H1 (cell line): ENCODE measurements at regions not wholly inside any gene's neighbourhood (a gene's known extent, or its start where the extent isn't known, plus 50 kb on each side); places are given as distances from the start of the nearest gene placed in this dataset.

ENCODE experiments used
- CTCF ChIP-seq, 3 experiments: IDR thresholded peaks; 1 replicate in 2 of 3; 2 replicates in 1 of 3; pipeline versions ENCODE4 v1.5.1 to v1.6.1; 2011; ENCODE audit warnings: low read length in 3 of 3, mild to moderate bottlenecking in 3 of 3, inconsistent platforms in 2 of 3, low read depth in 1 of 3, moderate library complexity in 1 of 3; ENCODE audit not compliant: insufficient read depth in 1 of 3; ENCODE audit errors: control extremely low read depth in 1 of 3
- EP300 ChIP-seq, 2 experiments: IDR thresholded peaks; 1 replicate in 1 of 2; 2 replicates in 1 of 2; pipeline ENCODE4 v1.6.1; 2011 to 2012; ENCODE audit warnings: low read depth in 2 of 2, low read length in 2 of 2, mild to moderate bottlenecking in 2 of 2, borderline replicate concordance in 1 of 2, inconsistent platforms in 1 of 2, moderate library complexity in 1 of 2
- RFX5 ChIP-seq: IDR thresholded peaks from 2 replicates; pipeline ENCODE4 v1.6.1; 2011; ENCODE audit warnings: low read depth, low read length, improper control_type of control experiment, borderline replicate concordance
- SP2 ChIP-seq: IDR thresholded peaks from 2 replicates; pipeline ENCODE4 v1.6.1; 2012; ENCODE audit warnings: mild to moderate bottlenecking, low read length, inconsistent platforms

GRCh38 chr7:66503551-66504031, 125.1 kb upstream of the KCTD7 start:
- TF ChIP-seq EP300 (IDR thresholded peaks at IDR 0.05; ENCODE audit: borderline replicate concordance in 1 of 2, low read depth in 2 of 2, low read length in 2 of 2) (no peak), RFX5 (no peak), CTCF (IDR thresholded peaks at IDR 0.05; ENCODE audit: control extremely low read depth in 1 of 3, insufficient read depth in 1 of 3, low read depth in 1 of 3, low read length in 3 of 3) (no peak), SP2 (no peak)
